ENCODE measurements at regions not wholly inside any gene's neighbourhood (a gene's known extent, or its start where the extent isn't known, plus 50 kb on each side); places are given as distances from the start of the nearest gene placed in this dataset.
A peak's percentile ranks its signal among the peaks of the same experiment; 100 is the strongest.

- TF ChIP-seq CTCF (conservative IDR thresholded peaks at IDR 0.05 in 1 of 2, IDR thresholded peaks at IDR 0.05 in 1 of 2; ENCODE audit: low read depth in 1 of 2, low read length in 2 of 2) = no peak
- TF ChIP-seq EZH2 (IDR thresholded peaks at IDR 0.05; ENCODE audit: low read length, missing control alignments) = no peak
- Histone ChIP-seq H3K27me3 (ENCODE audit: control insufficient read depth, insufficient read depth, low read length) (no peaks in the 10 kb centered on the region), H3K4me2 (ENCODE audit: extremely low read depth, insufficient read depth, low read length) (no peak overlapping the region), H3K4me3 (replicated peaks in 1 of 4; ENCODE audit: control extremely low read depth in 1 of 4, insufficient read depth in 1 of 4, low read depth in 3 of 4, low read length in 4 of 4) (no peak overlapping the region), H4K20me1 (ENCODE audit: control insufficient read depth, extremely low read depth, insufficient read depth, low read length) (no peaks in the 10 kb centered on the region), H3K9me3 (ENCODE audit: control insufficient read depth, insufficient read depth, low read depth, low read length) (no peaks in the 10 kb centered on the region), H3K27ac (ENCODE audit: insufficient read depth, low read length) (no peak overlapping the region), H3K79me2 (ENCODE audit: control insufficient read depth, insufficient read depth, low read length) (no peaks in the 10 kb centered on the region), H3K4me1 (ENCODE audit: control insufficient read depth, extremely low read depth, insufficient read depth, low read length) (no peaks in the 10 kb centered on the region), H3K9ac (ENCODE audit: insufficient read depth, low read length) (no peak overlapping the region), H3K36me3 (ENCODE audit: control insufficient read depth, insufficient read depth, low read length) (no peaks in the 10 kb centered on the region), H2AFZ (ENCODE audit: low read length) (no peak overlapping the region)
- DNase-seq (ENCODE audit: low read depth in 2 of 2) = no peak
Observed at GRCh38 chr11:131234221-131234620, 136.2 kb upstream of the NTM start.

- no peaks in the 10 kb centered on the region for H3K79me2 ChIP-seq (ENCODE audit: control insufficient read depth, insufficient read depth, low read length)
- no peak overlapping the region for H3K27ac ChIP-seq (ENCODE audit: insufficient read depth, low read length)
- H4K20me1 ChIP-seq (ENCODE audit: control insufficient read depth, extremely low read depth, insufficient read depth, low read length) = no peaks in the 10 kb centered on the region
- no peaks in the 10 kb centered on the region for H3K9me3 ChIP-seq (ENCODE audit: control insufficient read depth, insufficient read depth, low read depth, low read length)
- H3K36me3 ChIP-seq (ENCODE audit: control insufficient read depth, insufficient read depth, low read length) = no peaks in the 10 kb centered on the region
- H3K9ac ChIP-seq (ENCODE audit: insufficient read depth, low read length) = no peak overlapping the region
- H3K4me3 ChIP-seq (replicated peaks in 1 of 4; ENCODE audit: control extremely low read depth in 1 of 4, insufficient read depth in 1 of 4, low read depth in 3 of 4, low read length in 4 of 4) = no peak overlapping the region
- no peaks in the 10 kb centered on the region for H3K4me1 ChIP-seq (ENCODE audit: control insufficient read depth, extremely low read depth, insufficient read depth, low read length)
- H2AFZ ChIP-seq (ENCODE audit: low read length) = no peak overlapping the region
- DNase-seq (ENCODE audit: low read depth in 2 of 2) = no peak
- H3K27me3 ChIP-seq (ENCODE audit: control insufficient read depth, insufficient read depth, low read length) = no peaks in the 10 kb centered on the region
- no peak for TF ChIP-seq CTCF (conservative IDR thresholded peaks at IDR 0.05 in 1 of 2, IDR thresholded peaks at IDR 0.05 in 1 of 2; ENCODE audit: low read depth in 1 of 2, low read length in 2 of 2)
- TF ChIP-seq EZH2 (IDR thresholded peaks at IDR 0.05; ENCODE audit: low read length, missing control alignments) = no peak
- H3K4me2 ChIP-seq (ENCODE audit: extremely low read depth, insufficient read depth, low read length) = no peak overlapping the region
Observed at GRCh38 chr11:131235328-131236298, 134.8 kb upstream of the NTM start.

- H3K4me2 ChIP-seq (ENCODE audit: extremely low read depth, insufficient read depth, low read length) = no peak overlapping the region
Observed at GRCh38 chr11:131240421-131240820, 130.0 kb upstream of the NTM start.

More at GRCh38 chr11:131240421-131240820, 130.0 kb upstream of the NTM start:
- peak in 1 of 2 donors; percentile 29 for DNase-seq (ENCODE audit: low read depth in 2 of 2)
- no peaks in the 10 kb centered on the region for H3K79me2 ChIP-seq (ENCODE audit: control insufficient read depth, insufficient read depth, low read length)
- H3K9ac ChIP-seq (ENCODE audit: insufficient read depth, low read length) = no peak overlapping the region
- no peaks in the 10 kb centered on the region for H3K27me3 ChIP-seq (ENCODE audit: control insufficient read depth, insufficient read depth, low read length)
- no peaks in the 10 kb centered on the region for H3K4me1 ChIP-seq (ENCODE audit: control insufficient read depth, extremely low read depth, insufficient read depth, low read length)
- no peaks in the 10 kb centered on the region for H3K36me3 ChIP-seq (ENCODE audit: control insufficient read depth, insufficient read depth, low read length)
- H3K9me3 ChIP-seq (ENCODE audit: control insufficient read depth, insufficient read depth, low read depth, low read length) = no peaks in the 10 kb centered on the region
- no peak overlapping the region for H2AFZ ChIP-seq (ENCODE audit: low read length)
- no peaks in the 10 kb centered on the region for H4K20me1 ChIP-seq (ENCODE audit: control insufficient read depth, extremely low read depth, insufficient read depth, low read length)
- TF ChIP-seq EZH2 (IDR thresholded peaks at IDR 0.05; ENCODE audit: low read length, missing control alignments) = no peak
- no peak for TF ChIP-seq CTCF (conservative IDR thresholded peaks at IDR 0.05 in 1 of 2, IDR thresholded peaks at IDR 0.05 in 1 of 2; ENCODE audit: low read depth in 1 of 2, low read length in 2 of 2)
- H3K27ac ChIP-seq (ENCODE audit: insufficient read depth, low read length) = no peak overlapping the region
- no peak overlapping the region for H3K4me3 ChIP-seq (replicated peaks in 1 of 4; ENCODE audit: control extremely low read depth in 1 of 4, insufficient read depth in 1 of 4, low read depth in 3 of 4, low read length in 4 of 4)
